ENCODE measurements at regions not wholly inside any gene's neighbourhood (a gene's known extent, or its start where the extent isn't known, plus 50 kb on each side); places are given as distances from the start of the nearest gene placed in this dataset.

GRCh38 chr15:96891046-96891445, 560.5 kb downstream of the NR2F2 start:
- TF ChIP-seq POLR2A (IDR thresholded peaks at IDR 0.05; ENCODE audit: low read depth, low read length) = no peak
- FAIRE-seq (no peak), DNase-seq (ENCODE audit: insufficient read length, low spot score) (no peak)

GRCh38 chr15:96893159-96893906, 562.8 kb downstream of the NR2F2 start:
- DNase-seq (ENCODE audit: insufficient read length, low spot score) (no peak), FAIRE-seq (no peak)
- no peak for TF ChIP-seq POLR2A (IDR thresholded peaks at IDR 0.05; ENCODE audit: low read depth, low read length)

- DNase-seq (ENCODE audit: insufficient read length, low spot score) (no peak), FAIRE-seq (no peak)
- no peak for TF ChIP-seq POLR2A (IDR thresholded peaks at IDR 0.05; ENCODE audit: low read depth, low read length)
Observed at GRCh38 chr15:96894659-96895058, 564.2 kb downstream of the NR2F2 start.

GRCh38 chr15:96896766-96897165, 566.3 kb downstream of the NR2F2 start:
- DNase-seq (ENCODE audit: insufficient read length, low spot score) = no peak
- no peak for FAIRE-seq

GRCh38 chr15:96914081-96914480, 583.6 kb downstream of the NR2F2 start:
- no peak for TF ChIP-seq POLR2A (IDR thresholded peaks at IDR 0.05; ENCODE audit: low read depth, low read length)
- DNase-seq (ENCODE audit: insufficient read length, low spot score) = no peak
- no peak for FAIRE-seq

More at GRCh38 chr15:96896766-96897165, 566.3 kb downstream of the NR2F2 start:
- no peak for TF ChIP-seq POLR2A (IDR thresholded peaks at IDR 0.05; ENCODE audit: low read depth, low read length)

- FAIRE-seq (no peak), DNase-seq (ENCODE audit: insufficient read length, low spot score) (no peak)
- TF ChIP-seq POLR2A (IDR thresholded peaks at IDR 0.05; ENCODE audit: low read depth, low read length) = no peak
Observed at GRCh38 chr15:96916750-96917149, 586.2 kb downstream of the NR2F2 start.

- no peak for DNase-seq (ENCODE audit: insufficient read length, low spot score)
- FAIRE-seq = no peak
- no peak for TF ChIP-seq POLR2A (IDR thresholded peaks at IDR 0.05; ENCODE audit: low read depth, low read length)
Observed at GRCh38 chr15:96924570-96924969, 594.1 kb downstream of the NR2F2 start.

GRCh38 chr15:96947296-96948229, 617.1 kb downstream of the NR2F2 start:
- TF ChIP-seq POLR2A (IDR thresholded peaks at IDR 0.05; ENCODE audit: low read depth, low read length) = no peak
- DNase-seq (ENCODE audit: insufficient read length, low spot score) (no peak), FAIRE-seq (no peak)

- FAIRE-seq (no peak), DNase-seq (ENCODE audit: insufficient read length, low spot score) (no peak)
- TF ChIP-seq POLR2A (IDR thresholded peaks at IDR 0.05; ENCODE audit: low read depth, low read length) = no peak
Observed at GRCh38 chr15:96948981-96949380, 618.5 kb downstream of the NR2F2 start.

- no peak for TF ChIP-seq POLR2A (IDR thresholded peaks at IDR 0.05; ENCODE audit: low read depth, low read length)
- no peak for FAIRE-seq
- DNase-seq (ENCODE audit: insufficient read length, low spot score) = no peak
Observed at GRCh38 chr15:96958721-96959120, 628.2 kb downstream of the NR2F2 start.

- no peak for TF ChIP-seq POLR2A (IDR thresholded peaks at IDR 0.05; ENCODE audit: low read depth, low read length)
- no peak for FAIRE-seq
- DNase-seq (ENCODE audit: insufficient read length, low spot score) = no peak
Observed at GRCh38 chr15:96959501-96959900, 629.0 kb downstream of the NR2F2 start.

- DNase-seq (ENCODE audit: insufficient read length, low spot score) = no peak
- TF ChIP-seq POLR2A (IDR thresholded peaks at IDR 0.05; ENCODE audit: low read depth, low read length) = no peak
- FAIRE-seq = no peak
Observed at GRCh38 chr15:96960711-96961480, 630.4 kb downstream of the NR2F2 start.

- FAIRE-seq (no peak), DNase-seq (ENCODE audit: insufficient read length, low spot score) (no peak)
- TF ChIP-seq POLR2A (IDR thresholded peaks at IDR 0.05; ENCODE audit: low read depth, low read length) = no peak
Observed at GRCh38 chr15:96966554-96966953, 636.1 kb downstream of the NR2F2 start.

Data from H54 (cell line).